ENCODE measurements at regions not wholly inside any gene's neighbourhood (a gene's known extent, or its start where the extent isn't known, plus 50 kb on each side); places are given as distances from the start of the nearest gene placed in this dataset.

- no peak for DNase-seq
Measured at GRCh38 chr4:120415896-120416295, 349.2 kb upstream of the MAD2L1 start.

DNA sequence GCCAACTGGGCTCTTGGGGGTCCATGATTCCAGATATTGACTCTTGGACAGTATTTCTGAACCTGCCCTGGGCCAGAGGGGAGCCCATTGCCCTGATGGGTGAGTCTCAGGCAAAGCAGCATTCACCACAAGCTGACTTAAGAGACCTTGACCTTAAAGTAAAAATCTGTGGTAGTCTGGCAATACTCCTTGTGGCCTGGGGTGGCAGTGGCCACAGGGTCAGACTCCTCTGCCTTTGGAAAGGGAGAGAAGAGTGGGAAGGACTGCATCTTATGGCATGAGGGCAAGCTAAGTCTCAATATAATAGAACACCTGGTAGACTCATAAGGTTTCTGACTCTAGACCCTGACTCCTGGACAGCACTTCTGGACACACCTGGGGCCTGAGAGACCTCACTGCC lies 340.3 kb upstream of the MAD2L1 start:
- DNase-seq: no peak

GRCh38 chr4:120403296-120403695 lies 336.6 kb upstream of the MAD2L1 start:
- DNase-seq: no peak

GRCh38 chr4:120400441-120400840 lies 333.8 kb upstream of the MAD2L1 start:
- DNase-seq: no peak

DNA sequence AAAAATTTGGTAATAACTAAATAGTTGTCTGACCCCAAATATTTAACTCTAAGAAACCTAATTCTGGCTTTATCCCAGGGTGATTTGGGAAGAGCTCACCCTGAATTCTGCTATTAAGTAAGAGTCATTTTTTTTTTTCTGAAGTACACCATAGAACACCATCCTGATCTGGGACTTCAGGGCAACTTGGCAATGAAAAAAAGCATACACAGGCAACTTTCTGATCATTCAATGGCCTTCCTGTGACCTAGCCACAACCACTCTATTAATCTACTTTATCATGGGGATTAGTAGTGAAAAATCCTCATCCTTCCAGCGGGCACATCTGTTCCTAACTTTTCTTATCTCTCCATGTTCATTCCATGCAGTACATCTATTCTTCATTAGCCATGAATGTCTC lies 333.2 kb upstream of the MAD2L1 start:
- no peak for DNase-seq

DNA sequence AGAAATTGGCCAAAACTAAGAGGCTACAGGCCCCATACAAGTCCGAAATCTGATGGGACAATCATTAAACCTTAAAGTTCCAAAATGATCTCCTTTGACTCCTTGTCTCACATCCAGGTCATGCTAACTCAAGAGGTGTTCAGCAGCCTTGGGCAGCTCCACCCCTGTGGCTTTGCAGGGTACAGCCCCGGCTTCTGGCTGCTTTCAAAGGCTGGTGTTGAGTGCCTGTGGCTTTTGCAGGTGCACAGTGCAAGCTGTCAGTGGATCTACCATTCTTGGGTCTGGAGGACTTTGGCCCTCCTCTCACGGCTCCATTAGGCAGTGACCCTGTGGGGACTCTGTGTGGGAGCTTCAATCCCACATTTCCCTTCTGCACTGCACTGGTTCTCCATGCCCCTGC lies 329.1 kb upstream of the MAD2L1 start:
- DNase-seq: no peak

- no peak for DNase-seq
Measured at GRCh38 chr4:120355881-120356280, 289.2 kb upstream of the MAD2L1 start.

DNA sequence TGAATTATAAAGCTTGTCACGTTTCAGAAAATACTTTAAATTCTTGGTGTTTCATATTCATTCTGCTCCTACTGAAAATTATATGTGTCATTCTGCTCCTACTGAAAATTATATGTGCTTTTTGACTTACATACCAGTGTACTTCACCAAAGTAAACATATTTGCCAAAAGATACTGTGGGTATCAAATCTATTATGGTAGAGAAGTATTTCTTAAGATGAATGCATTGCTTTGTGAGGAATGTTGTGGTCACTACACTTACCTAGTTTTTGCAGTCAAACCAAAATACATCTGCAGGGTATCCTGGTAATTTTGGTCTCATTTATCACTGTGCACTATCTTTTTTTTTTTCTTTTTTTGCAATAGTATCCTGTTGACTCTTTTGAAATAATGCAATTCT lies 287.7 kb upstream of the MAD2L1 start:
- no peak for DNase-seq

DNA sequence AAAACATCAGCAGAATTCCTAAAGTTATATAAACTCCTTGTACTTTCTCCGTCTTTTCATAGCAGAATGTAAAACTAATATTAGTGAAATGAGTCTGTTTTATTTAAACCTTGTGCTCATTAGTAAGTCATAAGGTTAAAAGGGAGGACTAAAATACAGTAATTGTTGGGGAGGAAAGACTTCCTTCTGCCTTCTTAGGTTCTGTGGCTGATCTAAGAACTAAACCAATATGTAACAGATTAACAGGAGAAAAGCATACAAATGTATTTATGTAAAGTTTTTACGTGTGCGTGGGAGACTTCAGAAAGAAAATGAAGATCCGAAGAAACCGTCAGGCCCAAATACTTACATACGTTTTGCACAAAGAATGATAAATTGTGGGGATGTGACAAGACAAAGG lies 286.6 kb upstream of the MAD2L1 start:
- DNase-seq: no peak

- no peak for DNase-seq
Measured at GRCh38 chr4:120352739-120353138, 286.1 kb upstream of the MAD2L1 start.

DNA sequence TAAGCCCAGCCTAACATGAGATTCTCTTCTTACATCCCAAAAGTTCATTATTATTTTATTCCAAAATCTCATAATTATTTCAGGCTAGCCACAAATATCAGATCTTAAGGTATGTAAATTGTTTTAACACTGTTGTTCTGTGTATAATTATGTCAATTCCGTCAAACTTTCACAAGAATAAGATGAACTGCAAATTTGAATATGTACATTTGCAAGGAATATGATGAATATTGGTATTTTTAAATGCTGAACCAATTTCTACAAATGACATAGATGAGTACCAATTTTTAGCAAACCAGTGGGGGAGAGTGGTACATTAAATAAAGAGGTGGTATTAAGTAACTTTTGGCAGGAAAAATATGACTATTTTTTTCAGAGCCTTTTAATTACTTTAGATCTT lies 282.3 kb upstream of the MAD2L1 start:
- DNase-seq: no peak

- DNase-seq: no peak
Measured at GRCh38 chr4:120348521-120348920, 281.9 kb upstream of the MAD2L1 start.

DNA sequence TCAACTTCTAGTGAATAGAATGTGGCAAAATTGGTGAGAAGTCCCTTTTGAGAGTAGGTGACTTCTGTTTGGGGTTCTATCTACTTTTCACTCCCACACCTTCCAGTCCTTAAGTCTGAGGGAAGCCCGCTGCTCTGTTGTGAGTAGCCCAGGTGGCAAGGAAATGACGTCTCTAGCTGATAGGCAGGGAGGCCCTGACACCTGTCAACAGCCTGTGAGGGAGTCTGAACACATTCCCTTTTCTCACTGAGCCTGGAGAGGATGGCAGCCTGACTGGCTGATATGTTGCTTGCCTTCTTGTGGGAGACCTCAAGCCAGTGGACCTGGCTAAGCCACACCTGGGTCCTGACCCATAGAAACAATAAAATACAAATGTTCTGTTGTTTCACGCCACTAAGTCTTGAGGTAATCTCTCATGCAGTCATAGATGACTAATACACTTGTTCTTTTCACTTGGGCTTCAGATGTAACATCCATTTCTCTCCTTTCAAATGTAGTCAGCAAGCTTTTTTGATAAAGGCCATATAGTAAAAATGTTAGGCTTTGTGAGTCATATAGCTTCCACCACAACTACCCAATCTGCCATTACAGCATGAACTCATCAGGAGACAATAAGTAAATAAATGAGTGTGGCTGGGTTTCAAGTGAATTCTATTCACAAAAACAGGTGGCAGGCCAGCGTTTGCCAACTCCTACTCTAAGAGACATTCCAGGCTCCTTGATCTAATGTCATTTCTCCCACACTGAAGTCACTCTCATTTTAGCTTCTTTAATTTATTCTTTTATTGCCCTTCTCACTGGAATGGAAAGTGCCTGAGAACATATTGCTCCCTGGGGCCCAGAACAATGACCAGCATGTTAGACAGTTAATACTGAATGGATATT lies 265.1 kb upstream of the MAD2L1 start:
- DNase-seq: no peak

DNA sequence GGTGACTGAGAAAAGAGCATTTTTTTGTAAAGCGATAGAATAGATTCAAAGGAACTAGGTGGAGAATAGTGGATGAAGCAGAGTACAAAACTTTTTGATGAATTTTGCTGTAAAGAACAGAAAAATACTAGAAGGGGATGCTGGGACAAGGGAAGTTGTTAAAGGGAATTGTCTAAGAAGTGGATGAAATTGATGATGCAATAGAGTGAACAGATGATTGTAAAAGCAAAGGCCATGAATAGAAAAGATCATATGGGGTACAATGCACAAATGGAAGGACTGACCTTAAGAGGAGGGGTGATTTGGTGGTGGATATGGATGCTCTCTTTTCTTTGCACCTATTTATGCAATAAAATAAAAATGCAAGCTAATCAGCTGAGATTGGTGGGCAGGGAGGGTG lies 262.7 kb upstream of the MAD2L1 start:
- DNase-seq: no peak

DNA sequence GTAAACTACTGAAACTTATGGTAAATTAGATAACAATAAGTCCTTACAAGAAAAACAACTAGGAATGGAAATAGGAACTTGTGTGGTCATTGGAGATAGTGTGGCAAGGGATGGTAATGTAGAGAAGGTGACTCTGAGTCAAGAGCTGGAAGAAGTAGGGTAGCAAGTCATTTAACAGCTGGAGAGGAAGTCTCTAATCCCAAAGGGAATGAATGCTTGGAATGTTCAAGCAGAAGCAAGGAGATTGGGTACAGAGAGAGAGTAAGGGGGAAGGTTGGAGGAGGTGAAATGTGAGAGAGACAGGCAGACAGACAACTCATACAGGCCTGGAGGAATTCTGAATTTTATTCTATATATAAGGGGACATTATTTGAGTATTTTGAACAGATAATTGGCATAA lies 260.6 kb upstream of the MAD2L1 start:
- DNase-seq: no peak

DNA sequence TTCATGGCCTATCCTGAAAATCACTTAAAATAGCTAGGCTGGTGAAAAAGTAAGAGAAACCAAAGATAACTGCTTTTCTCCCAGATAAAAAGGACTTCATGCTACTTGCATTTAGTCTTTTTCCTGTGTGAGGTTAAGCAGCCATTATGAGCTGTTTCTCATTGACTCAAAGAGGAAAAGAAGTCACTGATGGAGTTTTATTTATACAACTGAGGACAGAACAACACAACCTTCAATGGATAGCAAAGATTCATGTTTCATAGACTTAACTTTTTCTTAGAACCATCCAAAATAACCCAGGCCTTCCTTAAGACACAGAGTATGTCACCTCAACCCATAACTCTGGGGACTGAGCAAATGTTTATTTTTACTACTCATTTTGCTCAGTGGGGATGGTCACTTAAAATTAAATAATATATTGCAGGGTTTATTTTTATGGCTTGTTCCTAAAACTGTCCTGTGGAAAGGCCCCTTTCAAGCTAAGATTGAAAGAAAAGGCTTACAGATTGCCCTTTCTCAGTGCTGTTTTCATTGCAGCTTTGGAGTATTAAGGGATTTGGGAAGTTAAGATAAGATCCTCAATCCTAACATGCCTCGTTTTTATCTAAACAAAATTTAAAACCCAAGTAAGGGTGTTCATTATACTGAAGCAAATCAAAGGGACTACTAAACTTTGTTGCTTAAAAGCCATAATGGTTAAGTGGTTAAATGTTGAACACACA lies 252.6 kb upstream of the MAD2L1 start:
- DNase-seq: no peak

- no peak for DNase-seq
Measured at GRCh38 chr4:120318196-120318846, 251.7 kb upstream of the MAD2L1 start.

DNA sequence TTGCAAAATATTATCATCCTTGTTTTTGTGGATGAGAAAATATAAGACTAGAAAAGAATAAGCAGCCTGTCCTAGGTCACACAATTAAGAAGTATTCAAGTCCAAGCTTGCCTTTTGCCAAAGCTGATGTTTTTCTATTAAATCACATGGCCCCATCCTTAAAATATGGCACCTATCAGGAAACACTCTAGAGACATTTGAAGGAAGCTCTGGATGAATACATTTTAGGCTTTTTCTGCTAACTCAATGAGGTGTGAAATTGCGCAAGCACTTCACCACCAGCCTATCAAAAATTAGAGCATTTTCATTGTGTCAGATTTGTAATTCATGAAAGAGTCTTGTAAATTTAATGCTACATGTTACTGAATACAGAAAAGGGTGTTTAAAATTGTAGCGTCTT lies 251.1 kb upstream of the MAD2L1 start:
- no peak for DNase-seq

DNA sequence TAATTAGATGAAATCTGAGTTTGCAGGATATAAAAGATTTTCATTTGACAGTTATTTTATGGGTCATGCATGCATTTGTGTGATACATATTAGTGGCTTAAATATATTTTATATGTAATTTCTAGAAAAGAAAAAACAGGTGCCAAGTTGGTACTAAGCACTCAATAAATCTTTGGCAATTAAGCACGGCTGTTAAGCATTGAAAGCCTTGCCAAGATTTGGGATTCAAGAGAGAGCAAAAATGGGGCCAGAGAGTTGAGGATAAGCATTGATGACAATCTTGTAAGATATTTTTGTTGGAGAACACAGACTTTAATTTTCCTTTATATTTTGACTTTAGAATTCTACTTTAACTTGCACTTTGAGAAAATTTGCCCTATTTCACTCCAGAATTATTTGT lies 249.8 kb upstream of the MAD2L1 start:
- no peak for DNase-seq

GRCh38 chr4:120314969-120315368 lies 248.3 kb upstream of the MAD2L1 start:
- no peak for DNase-seq

- DNase-seq: no peak
Measured at GRCh38 chr4:120304801-120305200, 238.2 kb upstream of the MAD2L1 start.

- DNase-seq: no peak
Measured at GRCh38 chr4:120299631-120300030, 233.0 kb upstream of the MAD2L1 start.

DNA sequence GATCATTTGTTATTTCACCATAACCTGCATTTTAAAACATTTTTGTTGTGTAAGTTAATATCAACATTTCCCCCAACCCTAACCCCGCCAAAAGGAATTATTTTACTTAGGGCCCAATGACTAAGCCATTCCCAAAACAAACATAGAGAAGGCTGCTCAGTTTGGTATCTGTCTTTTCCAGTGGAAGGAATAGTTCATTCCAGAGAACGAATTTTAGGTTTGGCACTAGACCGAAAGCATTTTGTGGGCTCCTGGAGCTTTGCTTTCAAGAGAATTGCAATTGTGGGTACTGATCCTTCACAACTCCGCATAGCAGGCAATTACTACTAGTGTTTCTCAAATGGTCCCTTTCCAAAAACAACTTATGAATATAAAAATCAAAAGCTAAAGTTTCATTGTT lies 226.7 kb upstream of the MAD2L1 start:
- DNase-seq: no peak

DNA sequence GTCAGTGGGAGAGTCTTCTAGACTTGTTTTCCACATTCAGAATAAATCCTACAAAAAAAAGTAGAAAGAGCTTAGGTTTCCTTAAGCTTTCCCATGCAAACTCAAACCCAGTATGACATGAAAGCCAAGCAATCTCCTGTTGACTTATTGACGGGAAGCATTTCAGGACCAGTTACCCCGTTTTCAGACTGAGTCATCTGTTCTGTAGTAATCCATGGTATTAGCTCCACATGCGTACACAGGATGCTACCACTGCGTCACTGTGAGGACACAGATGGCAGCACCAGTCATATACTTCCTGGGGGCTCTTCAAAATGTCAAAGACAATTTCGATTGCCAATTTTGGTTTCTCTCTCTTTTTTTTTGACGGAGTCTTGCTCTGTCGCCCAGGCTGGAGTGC lies 224.9 kb upstream of the MAD2L1 start:
- DNase-seq: no peak
